Endothelial cell (in vitro differentiated cells): ENCODE measurements at regions not wholly inside any gene's neighbourhood (a gene's known extent, or its start where the extent isn't known, plus 50 kb on each side); places are given as distances from the start of the nearest gene placed in this dataset.

Experiments
- DNase-seq: peaks from one replicate; pipeline ENCODE4 v3.0.0; 2021; ENCODE audit warnings: low spot score
- H3K27ac Mint-ChIP-seq: one replicate; pipeline ENCODE4 v1.8.0; 2021; ENCODE audit warnings: mixed read lengths, inconsistent platforms; ENCODE audit not compliant: unreplicated experiment
- H3K27me3 Mint-ChIP-seq: one replicate; pipeline ENCODE4 v1.8.0; 2021; ENCODE audit warnings: mild to moderate bottlenecking, moderate library complexity, mixed read lengths, inconsistent platforms; ENCODE audit not compliant: unreplicated experiment
- H3K36me3 Mint-ChIP-seq: one replicate; pipeline ENCODE4 v1.8.0; 2021; ENCODE audit warnings: mild to moderate bottlenecking, low read depth, mixed read lengths, inconsistent platforms; ENCODE audit not compliant: unreplicated experiment
- H3K4me1 Mint-ChIP-seq: one replicate; pipeline ENCODE4 v1.8.0; 2021; ENCODE audit warnings: mild to moderate bottlenecking, mixed read lengths, inconsistent platforms; ENCODE audit not compliant: unreplicated experiment
- H3K4me3 Mint-ChIP-seq: one replicate; pipeline ENCODE4 v1.8.0; 2021; ENCODE audit warnings: mild to moderate bottlenecking, mixed read lengths, inconsistent platforms; ENCODE audit not compliant: unreplicated experiment
- H3K9me3 Mint-ChIP-seq: one replicate; pipeline ENCODE4 v1.8.0; 2021; ENCODE audit warnings: mixed read lengths, inconsistent platforms; ENCODE audit not compliant: unreplicated experiment
- TF ChIP-seq, protein P1 (sequence below): fragments of 200-600 bp; sonication (generic); IDR thresholded peaks from one replicate; pipeline ENCODE4 v1.5.0; 2021; ENCODE audit warnings: antibody characterized with exemption; ENCODE audit not compliant: unreplicated experiment

DNA sequence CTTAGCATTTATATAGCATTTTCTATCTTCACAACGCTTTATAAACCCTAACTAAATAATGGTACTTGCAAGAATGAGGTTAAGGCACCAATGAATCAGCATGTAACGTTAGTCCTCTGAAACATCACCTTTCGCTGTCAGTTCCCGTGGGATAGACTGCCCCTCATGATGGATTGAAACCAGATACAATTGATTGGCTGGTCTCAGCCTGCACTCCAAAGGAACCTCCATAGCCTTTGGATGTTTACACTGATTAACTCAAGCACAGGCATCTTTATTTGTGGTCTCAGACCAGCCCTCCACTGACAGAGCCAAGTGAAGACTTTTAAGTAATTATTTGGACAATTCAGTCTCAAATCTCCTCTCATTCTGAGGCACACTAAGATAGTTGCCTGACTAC is 1339.4 kb upstream of the WWC1 start:
- no peak for DNase-seq
- Mint-ChIP-seq H3K36me3 (no peaks in the 10 kb centered on the region), H3K4me3 (no peak overlapping the region), H3K27me3 (no peaks in the 10 kb centered on the region), H3K27ac (no peak overlapping the region), H3K4me1 (no peaks in the 10 kb centered on the region), H3K9me3 (no peaks in the 10 kb centered on the region)
- TF ChIP-seq, protein P1, sequence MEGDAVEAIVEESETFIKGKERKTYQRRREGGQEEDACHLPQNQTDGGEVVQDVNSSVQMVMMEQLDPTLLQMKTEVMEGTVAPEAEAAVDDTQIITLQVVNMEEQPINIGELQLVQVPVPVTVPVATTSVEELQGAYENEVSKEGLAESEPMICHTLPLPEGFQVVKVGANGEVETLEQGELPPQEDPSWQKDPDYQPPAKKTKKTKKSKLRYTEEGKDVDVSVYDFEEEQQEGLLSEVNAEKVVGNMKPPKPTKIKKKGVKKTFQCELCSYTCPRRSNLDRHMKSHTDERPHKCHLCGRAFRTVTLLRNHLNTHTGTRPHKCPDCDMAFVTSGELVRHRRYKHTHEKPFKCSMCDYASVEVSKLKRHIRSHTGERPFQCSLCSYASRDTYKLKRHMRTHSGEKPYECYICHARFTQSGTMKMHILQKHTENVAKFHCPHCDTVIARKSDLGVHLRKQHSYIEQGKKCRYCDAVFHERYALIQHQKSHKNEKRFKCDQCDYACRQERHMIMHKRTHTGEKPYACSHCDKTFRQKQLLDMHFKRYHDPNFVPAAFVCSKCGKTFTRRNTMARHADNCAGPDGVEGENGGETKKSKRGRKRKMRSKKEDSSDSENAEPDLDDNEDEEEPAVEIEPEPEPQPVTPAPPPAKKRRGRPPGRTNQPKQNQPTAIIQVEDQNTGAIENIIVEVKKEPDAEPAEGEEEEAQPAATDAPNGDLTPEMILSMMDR = no peak

DNA sequence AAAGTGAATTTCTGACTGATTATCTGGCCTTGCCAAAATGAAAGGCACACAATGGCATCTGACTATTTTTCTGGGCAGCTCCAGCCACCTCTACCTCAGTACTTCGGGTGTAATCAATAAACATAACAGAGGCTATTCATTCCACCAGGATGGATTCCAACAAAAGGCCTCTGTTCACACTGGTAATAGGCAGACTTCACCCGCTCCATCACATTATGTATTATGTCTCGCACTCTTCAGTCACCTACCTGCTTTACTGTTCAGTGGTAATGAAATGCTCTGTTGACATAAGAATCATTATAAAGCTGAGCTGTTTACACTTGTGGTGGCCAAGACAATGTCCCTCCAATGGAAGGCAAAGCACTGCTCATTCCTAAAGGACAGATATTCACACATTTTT is 1333.7 kb upstream of the WWC1 start:
- H3K27ac Mint-ChIP-seq = no peak overlapping the region
- no peaks in the 10 kb centered on the region for H3K9me3 Mint-ChIP-seq
- no peaks in the 10 kb centered on the region for H3K27me3 Mint-ChIP-seq
- DNase-seq = no peak
- peaks cover 10% of the 10 kb centered on the region for H3K4me1 Mint-ChIP-seq
- TF ChIP-seq, protein P1 = no peak
- no peaks in the 10 kb centered on the region for H3K36me3 Mint-ChIP-seq
- H3K4me3 Mint-ChIP-seq = no peak overlapping the region

DNA sequence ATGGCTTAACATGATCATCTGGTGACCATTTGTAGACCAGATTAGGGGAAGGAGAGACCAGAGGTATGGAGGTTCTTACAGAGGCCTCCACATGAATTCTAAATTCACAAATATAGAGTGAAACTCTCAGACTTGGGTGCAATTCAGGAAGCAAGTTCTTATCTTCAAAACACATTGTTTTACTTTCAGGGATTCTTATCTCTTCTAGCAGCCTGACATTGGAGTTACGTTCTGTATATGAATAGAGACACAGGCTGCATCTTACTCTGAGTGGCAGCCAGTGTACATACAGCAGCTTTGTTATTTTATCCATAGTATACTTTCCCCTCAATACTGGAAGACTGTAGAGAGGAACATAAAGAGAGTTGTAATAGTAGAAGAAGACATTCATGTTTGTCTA is 1331.7 kb upstream of the WWC1 start:
- Mint-ChIP-seq H3K36me3 (no peaks in the 10 kb centered on the region), H3K4me1 (peaks cover 16% of the 10 kb centered on the region), H3K27me3 (peaks cover 2% of the 10 kb centered on the region), H3K9me3 (no peaks in the 10 kb centered on the region), H3K4me3 (no peak overlapping the region), H3K27ac (no peak overlapping the region)
- TF ChIP-seq, protein P1 = no peak
- DNase-seq = no peak

DNA sequence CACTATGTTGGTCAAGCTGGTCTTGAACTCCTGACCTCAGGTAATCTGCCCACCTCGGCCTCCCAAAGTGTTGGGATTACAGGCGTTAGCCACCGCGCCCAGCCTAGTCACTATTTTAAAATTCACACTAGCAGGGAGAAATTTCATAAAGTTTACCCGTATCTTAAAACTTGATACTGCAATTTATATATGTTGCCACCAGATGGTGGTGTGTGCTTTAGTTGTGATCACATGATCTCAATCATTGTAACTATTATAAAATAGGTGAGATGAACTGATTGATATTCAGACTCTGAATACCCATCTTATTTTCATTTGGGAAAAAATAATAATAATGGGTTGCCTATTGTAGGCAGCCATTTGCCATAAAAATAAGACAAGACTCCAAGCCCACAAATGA is 1330.4 kb upstream of the WWC1 start:
- Mint-ChIP-seq H3K4me3 (no peak overlapping the region), H3K9me3 (no peaks in the 10 kb centered on the region), H3K27me3 (peaks cover 2% of the 10 kb centered on the region), H3K36me3 (no peaks in the 10 kb centered on the region), H3K27ac (no peak overlapping the region), H3K4me1 (peaks cover 16% of the 10 kb centered on the region)
- TF ChIP-seq, protein P1 = peak; percentile 48
- no peak for DNase-seq

DNA sequence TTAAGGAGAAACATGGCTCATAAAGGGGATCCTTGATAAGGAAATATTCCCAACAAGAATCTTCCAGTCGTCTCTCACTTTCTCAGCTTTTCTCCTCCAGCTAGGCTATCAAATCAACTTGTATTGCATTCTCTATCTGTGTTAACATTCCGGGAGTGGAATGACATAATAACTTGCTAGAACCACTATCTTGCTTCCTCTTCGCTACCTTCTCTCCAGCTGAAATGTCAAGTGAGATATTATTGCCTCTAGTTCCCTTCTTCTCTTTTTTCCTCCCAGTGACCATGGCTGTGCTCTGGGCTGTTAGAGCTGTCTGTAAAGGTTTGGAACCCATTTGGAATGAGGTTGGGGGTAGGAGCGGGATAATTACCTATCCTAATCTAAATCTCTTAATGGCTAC is 1329.5 kb upstream of the WWC1 start:
- H3K36me3 Mint-ChIP-seq = no peaks in the 10 kb centered on the region
- H3K4me3 Mint-ChIP-seq = no peak overlapping the region
- no peak overlapping the region for H3K27ac Mint-ChIP-seq
- H3K27me3 Mint-ChIP-seq = peaks cover 2% of the 10 kb centered on the region
- DNase-seq = no peak
- peaks cover 16% of the 10 kb centered on the region for H3K4me1 Mint-ChIP-seq
- no peaks in the 10 kb centered on the region for H3K9me3 Mint-ChIP-seq
- TF ChIP-seq, protein P1 = no peak
